PFSK-1 (cell line): ENCODE measurements at regions not wholly inside any gene's neighbourhood (a gene's known extent, or its start where the extent isn't known, plus 50 kb on each side); places are given as distances from the start of the nearest gene placed in this dataset.

Experiments
- POLR2AphosphoS5 ChIP-seq: IDR thresholded peaks from 2 replicates; pipeline ENCODE4 v1.6.1; 2012; ENCODE audit warnings: low read depth, mild to moderate bottlenecking, control low read depth, low read length, moderate library complexity
- SIN3A ChIP-seq: IDR thresholded peaks from 2 replicates; pipeline ENCODE4 v1.6.1; 2012; ENCODE audit warnings: mild to moderate bottlenecking, low read length, moderate library complexity, borderline replicate concordance; ENCODE audit not compliant: insufficient read depth
- TAF1 ChIP-seq: IDR thresholded peaks from 2 replicates; pipeline ENCODE4 v1.6.1; 2012; ENCODE audit warnings: low read length, control low read depth, borderline replicate concordance; ENCODE audit not compliant: insufficient read depth

DNA sequence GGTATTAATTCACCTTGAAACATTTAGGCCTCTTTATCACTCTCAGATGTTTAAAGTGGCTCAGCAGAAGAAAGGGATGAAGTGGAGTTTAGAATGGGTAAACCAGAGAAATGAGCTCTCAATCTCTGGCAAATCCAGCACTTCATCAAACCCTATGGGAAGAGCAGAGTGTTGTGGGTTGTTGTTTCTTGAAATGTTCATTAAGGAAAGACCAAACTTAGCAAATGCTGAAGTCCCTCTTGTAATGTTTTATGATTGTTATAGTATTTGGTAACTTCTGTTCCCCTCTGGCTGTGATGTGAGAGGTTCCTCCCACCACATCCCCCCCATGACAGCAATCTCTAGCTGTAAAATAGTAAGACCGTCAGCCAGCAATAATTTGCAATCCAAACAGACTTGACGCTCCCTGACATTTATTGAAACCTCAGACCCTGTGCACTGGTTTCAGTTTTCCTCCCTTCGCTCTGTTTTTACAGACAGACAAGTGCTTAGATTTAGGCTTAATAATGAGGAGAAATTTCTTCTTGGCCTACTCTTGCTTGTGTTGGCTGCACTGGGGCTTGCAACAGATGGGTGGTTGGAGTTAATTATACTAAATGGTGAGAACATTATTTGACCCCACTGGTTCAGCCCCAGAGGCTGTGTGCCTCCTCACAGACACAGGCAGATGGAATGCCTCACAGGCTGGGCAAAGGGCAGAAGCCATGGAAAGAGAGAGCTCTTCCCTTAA is 609.4 kb upstream of the SOX9 start:
- no peak for TF ChIP-seq SIN3A
- no peak for TF ChIP-seq TAF1
- no peak for TF ChIP-seq POLR2AphosphoS5
